Endodermal cell (in vitro differentiated cells): ENCODE measurements at regions not wholly inside any gene's neighbourhood (a gene's known extent, or its start where the extent isn't known, plus 50 kb on each side); places are given as distances from the start of the nearest gene placed in this dataset.

Source experiments
- DNase-seq: peaks from one replicate; pipeline ENCODE4 v3.0.0-alpha.2; 2017
- H3K27ac ChIP-seq: 2 replicates; pipeline ENCODE4 v1.5.1; 2013; ENCODE audit warnings: mild to moderate bottlenecking, low read depth, low read length, moderate library complexity
- H3K27me3 ChIP-seq: 2 replicates; pipeline ENCODE4 v1.6.1; 2013; ENCODE audit warnings: mild to moderate bottlenecking, low read length, moderate library complexity; ENCODE audit not compliant: insufficient read depth, control insufficient read depth, poor library complexity, severe bottlenecking
- H3K36me3 ChIP-seq: 2 replicates; pipeline ENCODE4 v1.7.0; 2013; ENCODE audit warnings: mild to moderate bottlenecking, low read length, moderate library complexity; ENCODE audit not compliant: control insufficient read depth, insufficient read depth
- H3K4me1 ChIP-seq: one replicate; pipeline ENCODE4 v1.7.0; 2013; ENCODE audit warnings: low read length; ENCODE audit not compliant: control insufficient read depth, insufficient read depth
- H3K4me3 ChIP-seq: 2 replicates; pipeline ENCODE4 v1.5.1; 2013; ENCODE audit warnings: mild to moderate bottlenecking, low read length, moderate library complexity
- H3K9ac ChIP-seq: 2 replicates; pipeline ENCODE4 v1.6.1; 2013; ENCODE audit warnings: mild to moderate bottlenecking, low read length, moderate library complexity; ENCODE audit not compliant: poor library complexity, severe bottlenecking; ENCODE audit errors: extremely low read depth
- H3K9me3 ChIP-seq: 2 replicates; pipeline ENCODE4 v1.6.1; 2013; ENCODE audit warnings: mild to moderate bottlenecking, low read length, moderate library complexity; ENCODE audit not compliant: control insufficient read depth
- H3K27ac Mint-ChIP-seq: 2 replicates; pipeline ENCODE4 v1.8.0; 2020; ENCODE audit warnings: mixed read lengths
- H3K27me3 Mint-ChIP-seq: 2 replicates; pipeline ENCODE4 v1.8.0; 2021; ENCODE audit warnings: mild to moderate bottlenecking, mixed read lengths; ENCODE audit not compliant: insufficient read depth
- H3K36me3 Mint-ChIP-seq: 2 replicates; pipeline ENCODE4 v1.8.0; 2020; ENCODE audit warnings: low read depth, mixed read lengths
- H3K4me1 Mint-ChIP-seq: 2 replicates; pipeline ENCODE4 v1.8.0; 2020; ENCODE audit warnings: mixed read lengths
- H3K4me3 Mint-ChIP-seq: 2 replicates; pipeline ENCODE4 v1.8.0; 2020; ENCODE audit warnings: mild to moderate bottlenecking, moderate library complexity, mixed read lengths
- H3K9me3 Mint-ChIP-seq: 2 replicates; pipeline ENCODE4 v1.8.0; 2020; ENCODE audit warnings: mild to moderate bottlenecking, mixed read lengths
- WGBS, 2 experiments: methylation state at CpG; one replicate each; pipeline versions ENCODE4 v1.1.5 to v1.1.7; 2013; ENCODE audit warnings: missing lambda C conversion rate in 2 of 2, mixed read lengths in 1 of 2; ENCODE audit not compliant: insufficient coverage in 1 of 2, insufficient read length in 1 of 2; 5-methylcytosine and 5-hydroxymethylcytosine counted together
- TF ChIP-seq, protein P1 (sequence below): fragments of 200-600 bp; sonication (generic); conservative IDR thresholded peaks from 2 replicates; pipeline ENCODE4 v1.5.0; 2021; ENCODE audit warnings: antibody characterized with exemption, mild to moderate bottlenecking

- Mint-ChIP-seq H3K27ac (no peak overlapping the region), H3K4me3 (no peak overlapping the region), H3K9me3 (no peaks in the 10 kb centered on the region), H3K4me1 (peaks cover 5% of the 10 kb centered on the region), H3K27me3 (peaks cover 30% of the 10 kb centered on the region), H3K36me3 (no peaks in the 10 kb centered on the region)
- DNase-seq, result no peak
- Histone ChIP-seq H3K9me3 (no peaks in the 10 kb centered on the region), H3K27ac (no peak overlapping the region), H3K36me3 (no peaks in the 10 kb centered on the region), H3K4me1 (no peaks in the 10 kb centered on the region), H3K4me3 (no peak overlapping the region), H3K9ac (no peak overlapping the region), H3K27me3 (peaks cover 8% of the 10 kb centered on the region)
- WGBS, 2 experiments, result 89 to 91% methylated on average over 7 to 16 of the region's 16 CpGs
- TF ChIP-seq, protein P1, sequence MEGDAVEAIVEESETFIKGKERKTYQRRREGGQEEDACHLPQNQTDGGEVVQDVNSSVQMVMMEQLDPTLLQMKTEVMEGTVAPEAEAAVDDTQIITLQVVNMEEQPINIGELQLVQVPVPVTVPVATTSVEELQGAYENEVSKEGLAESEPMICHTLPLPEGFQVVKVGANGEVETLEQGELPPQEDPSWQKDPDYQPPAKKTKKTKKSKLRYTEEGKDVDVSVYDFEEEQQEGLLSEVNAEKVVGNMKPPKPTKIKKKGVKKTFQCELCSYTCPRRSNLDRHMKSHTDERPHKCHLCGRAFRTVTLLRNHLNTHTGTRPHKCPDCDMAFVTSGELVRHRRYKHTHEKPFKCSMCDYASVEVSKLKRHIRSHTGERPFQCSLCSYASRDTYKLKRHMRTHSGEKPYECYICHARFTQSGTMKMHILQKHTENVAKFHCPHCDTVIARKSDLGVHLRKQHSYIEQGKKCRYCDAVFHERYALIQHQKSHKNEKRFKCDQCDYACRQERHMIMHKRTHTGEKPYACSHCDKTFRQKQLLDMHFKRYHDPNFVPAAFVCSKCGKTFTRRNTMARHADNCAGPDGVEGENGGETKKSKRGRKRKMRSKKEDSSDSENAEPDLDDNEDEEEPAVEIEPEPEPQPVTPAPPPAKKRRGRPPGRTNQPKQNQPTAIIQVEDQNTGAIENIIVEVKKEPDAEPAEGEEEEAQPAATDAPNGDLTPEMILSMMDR, result no peak
These were observed 197.5 kb downstream of the IGLL1 start for GRCh38 chr22:23382428-23383218.

GRCh38 chr22:23381661-23382427, 198.2 kb downstream of the IGLL1 start:
- H3K4me3 Mint-ChIP-seq, result no peak overlapping the region
- no peak overlapping the region for H3K9ac ChIP-seq
- TF ChIP-seq, protein P1, result no peak
- no peak for DNase-seq
- no peak overlapping the region for H3K27ac Mint-ChIP-seq
- no peaks in the 10 kb centered on the region for H3K9me3 ChIP-seq
- H3K4me3 ChIP-seq, result no peak overlapping the region
- no peaks in the 10 kb centered on the region for H3K9me3 Mint-ChIP-seq
- no peaks in the 10 kb centered on the region for H3K36me3 ChIP-seq
- H3K27me3 Mint-ChIP-seq, result peaks cover 36% of the 10 kb centered on the region
- no peak overlapping the region for H3K27ac ChIP-seq
- 89 to 92% methylated on average over 11 to 16 of the region's 16 CpGs for WGBS, 2 experiments
- no peaks in the 10 kb centered on the region for H3K4me1 ChIP-seq
- peaks cover 5% of the 10 kb centered on the region for H3K4me1 Mint-ChIP-seq
- H3K36me3 Mint-ChIP-seq, result no peaks in the 10 kb centered on the region
- H3K27me3 ChIP-seq, result peaks cover 15% of the 10 kb centered on the region

GRCh38 chr22:23380911-23381310, 199.2 kb downstream of the IGLL1 start:
- Mint-ChIP-seq H3K27ac (no peak overlapping the region), H3K4me1 (peaks cover 5% of the 10 kb centered on the region), H3K4me3 (no peak overlapping the region), H3K27me3 (peaks cover 43% of the 10 kb centered on the region), H3K36me3 (no peaks in the 10 kb centered on the region), H3K9me3 (no peaks in the 10 kb centered on the region)
- Histone ChIP-seq H3K4me3 (no peak overlapping the region), H3K36me3 (no peaks in the 10 kb centered on the region), H3K27ac (no peak overlapping the region), H3K27me3 (peaks cover 18% of the 10 kb centered on the region), H3K4me1 (no peaks in the 10 kb centered on the region), H3K9me3 (no peaks in the 10 kb centered on the region), H3K9ac (no peak overlapping the region)
- 96 to 100% methylated on average over 2 to 4 of the region's 4 CpGs for WGBS, 2 experiments
- TF ChIP-seq, protein P1, result no peak
- DNase-seq, result no peak
